Activated naive CD4-positive, alpha-beta T cell treated with anti-CD3 and anti-CD28 coated beads, Interleukin-2, amount 50 U/mL, for 16 hours (primary cell): ENCODE measurements at regions not wholly inside any gene's neighbourhood (a gene's known extent, or its start where the extent isn't known, plus 50 kb on each side); places are given as distances from the start of the nearest gene placed in this dataset.

Experiments
- DNase-seq: peaks from one replicate; pipeline ENCODE4 v3.0.0-alpha.2; 2020

GRCh38 chr17:73820686-73821448 lies 176.6 kb upstream of the SDK2 start:
- DNase-seq: no peak

GRCh38 chr17:73821665-73822064 lies 177.4 kb upstream of the SDK2 start:
- no peak for DNase-seq

GRCh38 chr17:73822371-73822770 lies 178.1 kb upstream of the SDK2 start:
- DNase-seq: no peak

- no peak for DNase-seq
Measured at GRCh38 chr17:73823684-73824083, 179.4 kb upstream of the SDK2 start.

- no peak for DNase-seq
Measured at GRCh38 chr17:73824321-73824720, 180.1 kb upstream of the SDK2 start.

- no peak for DNase-seq
Measured at GRCh38 chr17:73826181-73826871, 182.1 kb upstream of the SDK2 start.

- no peak for DNase-seq
Measured at GRCh38 chr17:73826872-73827228, 182.6 kb upstream of the SDK2 start.

GRCh38 chr17:73827627-73828291 lies 183.5 kb upstream of the SDK2 start:
- DNase-seq: no peak

GRCh38 chr17:73829676-73830280 lies 185.5 kb upstream of the SDK2 start:
- DNase-seq: no peak

- DNase-seq: no peak
Measured at GRCh38 chr17:73831699-73832098, 187.5 kb upstream of the SDK2 start.

- DNase-seq: no peak
Measured at GRCh38 chr17:73833775-73834488, 189.7 kb upstream of the SDK2 start.

- DNase-seq: no peak
Measured at GRCh38 chr17:73834684-73835343, 190.6 kb upstream of the SDK2 start.

- DNase-seq: no peak
Measured at GRCh38 chr17:73835605-73836004, 191.4 kb upstream of the SDK2 start.

GRCh38 chr17:73838815-73839214 lies 194.6 kb upstream of the SDK2 start:
- DNase-seq: no peak

- DNase-seq: no peak
Measured at GRCh38 chr17:73840829-73841228, 196.6 kb upstream of the SDK2 start.

GRCh38 chr17:73841431-73842060 lies 197.3 kb upstream of the SDK2 start:
- no peak for DNase-seq

- DNase-seq: no peak
Measured at GRCh38 chr17:73847952-73848351, 203.7 kb upstream of the SDK2 start.

GRCh38 chr17:73850426-73850825 lies 206.2 kb upstream of the SDK2 start:
- DNase-seq: no peak

- no peak for DNase-seq
Measured at GRCh38 chr17:73851091-73851490, 206.8 kb upstream of the SDK2 start.

- DNase-seq: no peak
Measured at GRCh38 chr17:73851921-73852320, 207.7 kb upstream of the SDK2 start.

GRCh38 chr17:73855720-73856333 lies 211.6 kb upstream of the SDK2 start:
- DNase-seq: no peak
